M059J (cell line): ENCODE measurements at regions not wholly inside any gene's neighbourhood (a gene's known extent, or its start where the extent isn't known, plus 50 kb on each side); places are given as distances from the start of the nearest gene placed in this dataset.
"Not testable (repeated sequence)": the region's sequence is repeated elsewhere in the genome, so short reads cannot be mapped to it uniquely, and the experiment has no call there.

Experiments used
- DNase-seq: peaks from one replicate; pipeline ENCODE4 v3.0.0-alpha.2; 2012; ENCODE audit warnings: low read depth

- DNase-seq: no peak
These were observed 272.9 kb downstream of the KLHL13 start for GRCh38 chrX:117843749-117844148.

- DNase-seq: no peak
These were observed 276.0 kb downstream of the KLHL13 start for GRCh38 chrX:117840645-117841044.

DNA sequence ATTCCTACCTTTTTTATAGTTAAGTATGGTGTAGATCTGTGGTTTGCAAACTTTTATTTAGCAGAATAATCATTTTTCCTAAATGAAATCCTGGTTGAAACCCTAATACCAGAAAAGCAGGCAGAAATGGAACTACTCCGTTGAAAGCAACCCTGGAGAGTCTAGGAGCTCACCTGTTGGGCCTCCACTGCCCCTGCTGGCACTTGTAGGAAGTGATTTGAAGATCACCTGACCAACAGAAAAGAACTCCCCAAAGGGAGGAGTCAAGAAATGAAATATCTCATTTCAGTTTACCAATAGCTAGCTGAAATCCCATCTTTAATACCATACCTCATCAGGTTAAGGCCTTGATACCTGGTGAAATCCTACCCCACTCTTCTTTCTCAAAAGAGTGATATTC lies 277.1 kb downstream of the KLHL13 start:
- peak; percentile 1 for DNase-seq

GRCh38 chrX:117838581-117839331 lies 277.9 kb downstream of the KLHL13 start:
- no peak for DNase-seq

GRCh38 chrX:117835034-117835433 lies 281.6 kb downstream of the KLHL13 start:
- no peak for DNase-seq

DNA sequence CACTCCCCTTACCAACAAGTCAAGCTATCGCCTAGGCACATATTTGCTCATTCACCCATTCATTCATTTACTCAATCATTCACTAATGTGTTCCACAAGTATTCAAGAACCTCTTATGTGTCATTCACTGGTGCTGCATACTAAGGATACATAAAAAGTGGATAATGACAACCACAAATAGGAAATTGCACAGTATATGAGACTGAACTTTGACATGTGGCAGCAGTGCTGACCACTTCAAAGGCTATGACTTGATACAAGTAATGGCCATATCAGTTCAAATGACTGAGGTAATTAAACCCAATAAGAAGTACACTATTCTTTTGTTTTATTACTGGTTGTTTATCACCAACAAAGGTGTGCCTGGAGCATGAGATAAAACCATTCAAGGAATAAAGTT lies 282.5 kb downstream of the KLHL13 start:
- DNase-seq: no peak

DNA sequence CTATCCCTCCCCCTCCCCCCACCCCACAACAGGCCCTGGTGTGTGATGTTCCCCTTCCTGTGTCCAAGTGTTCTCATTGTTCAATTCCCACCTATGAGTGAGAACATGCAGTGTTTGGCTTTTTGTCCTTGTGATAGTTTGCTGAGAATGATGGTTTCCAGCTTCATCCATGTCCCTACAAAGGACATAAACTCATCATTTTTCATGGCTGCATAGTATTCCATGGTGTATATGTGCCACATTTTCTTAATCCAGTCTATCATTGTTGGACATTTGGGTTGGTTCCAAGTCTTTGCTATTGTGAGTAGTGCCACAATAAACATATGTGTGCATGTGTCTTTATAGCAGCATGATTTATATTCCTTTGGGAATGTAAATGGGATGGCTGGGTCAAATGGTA lies 295.1 kb downstream of the KLHL13 start:
- not testable (repeated sequence) for DNase-seq

DNA sequence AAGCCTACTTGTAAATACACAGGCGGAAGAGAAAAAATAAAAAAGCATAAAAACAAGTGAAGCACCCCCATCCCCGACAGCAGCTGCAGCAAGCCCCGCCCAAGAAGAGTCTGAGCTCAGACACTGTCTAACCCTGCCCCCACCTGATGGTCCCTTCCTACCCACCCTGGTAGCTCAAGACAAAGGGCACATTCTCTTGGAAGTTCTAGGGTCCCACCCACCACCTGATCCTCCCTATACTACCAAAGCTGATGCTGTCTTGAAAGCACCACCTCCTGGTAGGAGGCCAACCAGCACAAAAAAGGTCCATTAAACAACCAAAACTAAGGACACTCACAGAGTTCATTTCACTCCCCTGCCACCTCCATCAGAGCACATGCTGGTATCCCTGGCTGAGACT lies 308.2 kb downstream of the KLHL13 start:
- no peak for DNase-seq

DNA sequence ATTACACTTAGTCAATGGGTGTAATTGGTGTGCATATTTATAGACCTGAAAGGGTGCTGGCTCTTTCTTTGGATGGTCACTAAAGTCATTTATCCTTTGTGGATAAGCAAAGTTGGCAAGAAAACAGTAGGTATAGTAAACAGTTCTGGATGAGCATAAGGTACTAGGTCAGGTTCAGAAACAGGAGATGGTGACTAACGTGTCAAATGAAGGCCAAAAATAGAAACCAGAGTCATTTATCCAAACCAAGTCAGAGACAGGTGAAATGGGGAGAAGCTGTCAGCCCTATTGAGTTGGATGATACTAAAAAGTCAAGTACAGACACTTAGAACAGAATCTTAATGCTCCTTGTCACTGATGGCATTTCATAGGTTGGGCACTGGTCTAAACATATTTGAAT lies 313.1 kb downstream of the KLHL13 start:
- no peak for DNase-seq

DNA sequence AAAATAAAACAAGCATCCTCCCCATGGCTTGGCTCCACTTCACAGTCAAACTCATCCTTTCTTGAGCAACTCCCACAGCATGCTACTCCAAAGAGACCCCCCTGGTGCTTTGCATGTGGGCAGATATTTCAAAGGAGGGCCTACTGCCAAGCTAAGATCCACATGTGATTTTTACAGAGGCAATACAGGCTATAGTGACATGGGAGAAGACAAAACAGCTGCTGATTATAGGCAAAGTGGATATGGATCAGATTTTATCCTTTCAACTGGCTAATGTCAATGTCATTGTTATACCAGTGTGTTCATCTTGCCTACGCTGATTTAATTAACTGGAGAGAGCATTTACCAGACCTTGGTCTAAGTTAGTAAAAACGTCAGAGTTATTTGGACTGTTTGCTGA lies 328.3 kb downstream of the KLHL13 start:
- no peak for DNase-seq

GRCh38 chrX:117771384-117771783 lies 345.2 kb downstream of the KLHL13 start:
- DNase-seq: no peak

GRCh38 chrX:117768861-117769604 lies 347.6 kb downstream of the KLHL13 start:
- DNase-seq: no peak

- no peak for DNase-seq
These were observed 351.4 kb downstream of the KLHL13 start for GRCh38 chrX:117765211-117765610.

GRCh38 chrX:117752745-117753144 lies 363.9 kb downstream of the KLHL13 start:
- no peak for DNase-seq

DNA sequence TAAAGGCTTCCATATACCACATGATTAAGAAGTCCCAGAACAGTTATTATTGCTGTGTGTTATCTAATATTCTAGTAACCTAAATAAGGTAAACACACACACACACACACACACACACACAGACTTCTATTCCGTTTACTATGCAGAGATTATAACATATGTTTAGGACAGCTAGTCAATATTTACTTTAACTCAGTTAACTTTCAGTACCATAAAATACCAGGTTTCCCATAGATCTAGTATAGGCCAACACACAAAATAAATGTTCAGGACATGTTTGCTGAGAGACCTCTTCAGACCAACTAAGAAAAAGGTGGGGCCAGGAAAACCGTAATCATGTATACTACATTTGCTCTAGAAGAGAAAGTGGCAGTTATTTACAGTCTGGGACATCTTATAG lies 365.5 kb downstream of the KLHL13 start:
- DNase-seq: no peak

- DNase-seq: no peak
These were observed 371.7 kb downstream of the KLHL13 start for GRCh38 chrX:117744958-117745357.

DNA sequence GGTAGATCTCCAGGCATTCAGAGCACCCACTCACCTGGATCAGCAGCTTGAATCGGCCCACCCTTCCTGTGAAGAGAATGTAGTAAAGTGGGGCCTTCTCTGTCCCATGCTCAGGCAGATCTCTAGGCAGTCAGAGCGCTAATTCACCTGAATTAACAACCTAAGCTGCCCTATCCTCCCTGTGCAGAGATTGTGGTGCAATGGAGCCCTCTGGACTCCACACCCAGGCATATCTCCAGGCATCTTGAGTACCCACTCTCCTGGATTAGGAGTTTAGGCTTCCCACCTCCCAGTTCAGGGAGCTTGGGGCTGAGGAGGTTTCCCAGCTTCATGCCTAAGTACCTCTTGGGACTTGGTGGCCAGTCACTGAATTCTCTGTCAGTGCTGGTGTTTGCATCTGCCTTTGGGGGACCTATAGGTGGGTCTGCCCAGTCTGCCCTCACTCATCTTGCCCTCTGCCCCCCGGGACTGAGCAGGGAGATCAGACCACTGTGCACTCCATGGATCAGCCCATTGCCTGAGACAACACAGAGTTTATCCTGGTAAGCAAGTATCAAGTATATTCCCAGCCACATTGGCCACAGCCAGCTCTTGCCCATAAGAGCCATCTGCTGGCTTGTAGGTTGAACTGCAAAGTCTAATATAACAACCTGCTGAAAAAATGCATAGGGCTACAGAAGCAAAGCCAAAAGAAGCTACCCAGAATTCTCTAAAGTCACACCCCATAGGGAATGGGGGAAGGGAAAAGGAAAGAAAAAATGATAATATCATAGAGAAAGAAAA lies 372.9 kb downstream of the KLHL13 start:
- DNase-seq: no peak

DNA sequence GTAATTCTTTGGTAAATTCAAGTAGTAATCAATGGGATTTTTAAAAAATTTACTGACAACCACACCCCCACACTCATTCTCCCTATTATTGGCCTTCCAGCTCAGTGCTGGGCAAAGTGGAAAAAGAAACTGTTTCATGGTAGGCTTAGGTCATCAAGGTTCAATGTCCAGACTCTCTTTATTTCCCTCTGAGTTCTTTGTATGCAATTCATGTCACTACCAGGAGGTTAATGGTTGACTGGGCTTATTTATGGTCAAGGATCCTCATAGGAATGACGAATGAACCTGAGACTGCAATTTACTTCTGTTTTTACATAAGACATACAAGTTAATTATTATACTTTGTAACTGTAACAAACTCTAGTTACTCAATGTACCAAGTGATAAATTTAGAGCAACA lies 403.2 kb downstream of the KLHL13 start:
- no peak for DNase-seq

DNA sequence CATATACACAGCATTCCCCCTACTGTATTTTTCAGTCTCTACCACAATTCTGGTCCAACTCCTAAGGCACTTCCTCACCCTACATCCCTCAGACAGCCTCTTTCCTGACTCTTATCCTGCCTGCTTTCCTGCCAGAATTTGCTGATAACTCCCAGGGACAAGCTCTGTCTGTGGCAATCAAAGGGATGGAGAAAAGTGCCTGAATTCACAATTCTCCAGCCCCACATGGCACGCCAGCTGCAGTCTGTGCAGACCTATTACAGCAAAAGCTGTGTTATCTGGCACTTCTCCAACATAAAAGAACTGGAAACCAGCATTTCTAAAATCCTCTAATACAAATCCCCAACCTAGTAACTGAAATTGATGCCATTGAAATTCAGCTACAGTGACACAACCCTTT lies 404.8 kb downstream of the KLHL13 start:
- no peak for DNase-seq

DNA sequence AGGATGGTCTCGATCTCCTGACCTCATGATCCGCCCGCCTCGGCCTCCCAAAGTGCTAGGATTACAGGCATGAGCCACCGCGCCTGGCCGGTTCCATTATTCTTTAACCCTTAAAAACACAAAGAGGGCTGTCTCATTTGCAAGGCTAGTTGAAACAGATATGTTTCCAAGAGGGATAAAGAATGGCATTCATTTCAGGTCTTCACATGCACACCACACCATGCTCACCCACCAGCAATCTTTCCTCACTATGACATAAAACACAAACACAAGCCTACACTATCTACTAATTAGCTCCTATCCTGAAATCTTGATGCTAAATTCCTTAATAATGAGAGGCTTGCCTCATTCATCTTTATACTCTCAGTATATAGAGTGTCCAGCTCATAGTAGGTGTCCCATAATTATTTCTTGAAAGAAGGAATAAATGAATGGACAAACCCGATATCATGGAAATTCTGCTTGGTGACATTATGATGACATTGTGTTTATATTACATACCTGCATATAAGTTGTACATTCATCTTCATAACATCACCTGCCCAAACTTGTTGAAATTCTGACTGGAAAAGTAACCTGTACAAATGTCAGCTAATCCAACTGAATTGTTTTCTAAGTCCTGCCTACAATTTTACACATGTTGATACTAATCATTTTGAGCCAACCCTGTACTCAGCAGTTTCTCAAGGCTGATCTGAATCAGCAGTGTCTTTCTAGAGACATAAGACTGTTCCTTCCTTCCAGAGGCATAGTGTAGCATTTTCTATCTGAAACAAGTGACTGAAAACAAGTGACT lies 408.5 kb downstream of the KLHL13 start:
- DNase-seq: no peak

DNA sequence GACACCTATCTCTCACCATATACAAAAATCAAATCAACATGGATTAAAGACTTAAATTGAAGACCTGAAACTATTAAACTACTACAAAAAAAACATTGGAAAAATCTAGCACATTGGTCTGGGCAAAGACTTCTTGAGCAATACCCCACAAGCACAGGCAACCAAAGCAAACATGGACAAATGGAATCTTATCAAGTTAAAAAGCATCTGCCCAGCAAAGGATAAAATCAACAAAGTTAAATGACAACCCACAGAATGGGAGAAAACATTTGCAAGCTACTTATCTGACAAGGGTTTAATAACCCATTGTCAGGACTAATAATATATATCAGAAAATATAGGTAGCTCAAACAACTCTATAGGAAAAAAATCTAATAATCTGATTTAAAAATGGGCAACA lies 415.6 kb downstream of the KLHL13 start:
- DNase-seq: no peak

- DNase-seq: no peak
These were observed 426.7 kb downstream of the KLHL13 start for GRCh38 chrX:117689956-117690355.
